ENCODE measurements at regions not wholly inside any gene's neighbourhood (a gene's known extent, or its start where the extent isn't known, plus 50 kb on each side); places are given as distances from the start of the nearest gene placed in this dataset.

DNA sequence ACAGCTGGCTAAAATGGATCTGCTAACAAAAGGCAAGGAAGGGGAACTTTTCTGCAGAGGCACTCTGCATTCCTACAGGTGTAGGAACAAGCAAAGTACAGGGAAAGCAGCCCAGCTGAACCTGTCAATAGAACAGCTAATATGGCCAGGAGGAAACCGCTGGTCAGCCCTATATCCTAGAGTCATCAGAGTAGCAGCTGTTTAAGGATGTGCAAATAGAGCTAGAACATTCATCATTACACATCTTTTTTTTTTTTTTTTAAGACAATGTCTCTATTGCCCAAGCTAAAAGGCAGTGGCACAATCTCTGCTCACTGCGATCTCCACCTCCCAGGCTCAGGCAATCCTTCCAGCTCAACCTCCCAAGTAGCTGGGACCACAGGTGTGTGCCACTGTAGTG lies 163.0 kb downstream of the BTC start:
- DNase-seq, result no peak
- no peak for TF ChIP-seq CTCF (IDR thresholded peaks at IDR 0.05; ENCODE audit: low read depth, low read length)
- Histone ChIP-seq H3K4me1 (no peaks in the 10 kb centered on the region), H3K4me3 (ENCODE audit: low read depth, low read length) (no peak overlapping the region), H3K36me3 (no peaks in the 10 kb centered on the region), H3K27me3 (no peaks in the 10 kb centered on the region), H3K9me3 (no peaks in the 10 kb centered on the region)

- no peak for DNase-seq
These were observed 162.3 kb downstream of the BTC start for GRCh38 chr4:74631988-74632387.

GRCh38 chr4:74632634-74633033 lies 161.7 kb downstream of the BTC start:
- H3K4me3 ChIP-seq (ENCODE audit: low read depth, low read length), result no peak overlapping the region
- no peaks in the 10 kb centered on the region for H3K4me1 ChIP-seq
- no peaks in the 10 kb centered on the region for H3K36me3 ChIP-seq
- H3K9me3 ChIP-seq, result no peaks in the 10 kb centered on the region
- no peaks in the 10 kb centered on the region for H3K27me3 ChIP-seq
- no peak for TF ChIP-seq CTCF (IDR thresholded peaks at IDR 0.05; ENCODE audit: low read depth, low read length)
- no peak for DNase-seq

More at GRCh38 chr4:74631988-74632387, 162.3 kb downstream of the BTC start:
- Histone ChIP-seq H3K27me3 (no peaks in the 10 kb centered on the region), H3K4me1 (no peaks in the 10 kb centered on the region), H3K9me3 (no peaks in the 10 kb centered on the region), H3K36me3 (no peaks in the 10 kb centered on the region), H3K4me3 (ENCODE audit: low read depth, low read length) (no peak overlapping the region)
- no peak for TF ChIP-seq CTCF (IDR thresholded peaks at IDR 0.05; ENCODE audit: low read depth, low read length)

DNA sequence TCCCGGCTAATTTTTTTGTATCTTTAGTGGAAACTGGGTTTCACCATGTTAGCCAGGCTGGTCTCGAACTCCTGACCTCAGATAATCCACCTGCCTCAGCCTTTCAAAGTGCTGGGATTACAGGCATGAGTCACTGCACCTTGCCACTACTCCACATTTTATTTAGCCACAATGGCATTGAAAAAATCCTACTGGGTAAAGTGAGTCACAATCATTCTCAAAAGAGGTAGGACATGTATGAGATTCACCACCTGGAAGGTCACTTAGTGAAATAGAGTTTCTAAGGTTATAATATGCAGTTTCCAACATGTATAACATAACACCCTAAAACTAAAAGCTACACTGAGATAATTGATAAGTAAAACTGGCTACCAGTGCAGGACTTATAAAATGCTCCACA lies 159.2 kb downstream of the BTC start:
- no peak overlapping the region for H3K4me3 ChIP-seq (ENCODE audit: low read depth, low read length)
- no peak for TF ChIP-seq CTCF (IDR thresholded peaks at IDR 0.05; ENCODE audit: low read depth, low read length)
- H3K4me1 ChIP-seq, result no peaks in the 10 kb centered on the region
- no peaks in the 10 kb centered on the region for H3K27me3 ChIP-seq
- H3K9me3 ChIP-seq, result no peaks in the 10 kb centered on the region; the same call in 1 of the 2 replicates
- no peak for DNase-seq
- no peaks in the 10 kb centered on the region for H3K36me3 ChIP-seq

GRCh38 chr4:74635490-74636123 lies 158.7 kb downstream of the BTC start:
- Histone ChIP-seq H3K9me3 (no peaks in the 10 kb centered on the region; the same call in 1 of the 2 replicates), H3K27me3 (no peaks in the 10 kb centered on the region), H3K36me3 (no peaks in the 10 kb centered on the region), H3K4me3 (ENCODE audit: low read depth, low read length) (no peak overlapping the region), H3K4me1 (no peaks in the 10 kb centered on the region)
- TF ChIP-seq CTCF (IDR thresholded peaks at IDR 0.05; ENCODE audit: low read depth, low read length), result no peak
- no peak for DNase-seq

- H3K9me3 ChIP-seq, result no peaks in the 10 kb centered on the region; the same call in 1 of the 2 replicates
- TF ChIP-seq CTCF (IDR thresholded peaks at IDR 0.05; ENCODE audit: low read depth, low read length), result no peak
- H3K27me3 ChIP-seq, result no peaks in the 10 kb centered on the region
- no peaks in the 10 kb centered on the region for H3K36me3 ChIP-seq
- no peaks in the 10 kb centered on the region for H3K4me1 ChIP-seq
- no peak overlapping the region for H3K4me3 ChIP-seq (ENCODE audit: low read depth, low read length)
- DNase-seq, result no peak
These were observed 156.3 kb downstream of the BTC start for GRCh38 chr4:74638001-74638400.
